ENCODE measurements at regions not wholly inside any gene's neighbourhood (a gene's known extent, or its start where the extent isn't known, plus 50 kb on each side); places are given as distances from the start of the nearest gene placed in this dataset.
A peak's percentile ranks its signal among the peaks of the same experiment; 100 is the strongest.

GRCh38 chr4:121526509-121526908 is 145.7 kb upstream of the QRFPR start:
- no peak for DNase-seq (ENCODE audit: low read depth)
- H3K4me3 ChIP-seq (ENCODE audit: low read length): no peak overlapping the region
- TF ChIP-seq CTCF (conservative IDR thresholded peaks at IDR 0.05; ENCODE audit: low read depth, low read length): no peak

GRCh38 chr4:121519236-121519838 is 138.5 kb upstream of the QRFPR start:
- no peak for DNase-seq (ENCODE audit: low read depth)
- H3K4me3 ChIP-seq (ENCODE audit: low read length): no peak overlapping the region
- no peak for TF ChIP-seq CTCF (conservative IDR thresholded peaks at IDR 0.05; ENCODE audit: low read depth, low read length)

GRCh38 chr4:121517241-121517640 is 136.4 kb upstream of the QRFPR start:
- DNase-seq (ENCODE audit: low read depth): no peak
- no peak for TF ChIP-seq CTCF (conservative IDR thresholded peaks at IDR 0.05; ENCODE audit: low read depth, low read length)
- no peak overlapping the region for H3K4me3 ChIP-seq (ENCODE audit: low read length)

GRCh38 chr4:121514443-121514842 is 133.6 kb upstream of the QRFPR start:
- TF ChIP-seq CTCF (conservative IDR thresholded peaks at IDR 0.05; ENCODE audit: low read depth, low read length): peak; percentile 16
- no peak overlapping the region for H3K4me3 ChIP-seq (ENCODE audit: low read length)
- no peak for DNase-seq (ENCODE audit: low read depth)

GRCh38 chr4:121510341-121510874 is 129.6 kb upstream of the QRFPR start:
- TF ChIP-seq CTCF (conservative IDR thresholded peaks at IDR 0.05; ENCODE audit: low read depth, low read length): no peak
- no peak for DNase-seq (ENCODE audit: low read depth)
- H3K4me3 ChIP-seq (ENCODE audit: low read length): no peak overlapping the region

GRCh38 chr4:121485190-121485804 is 104.5 kb upstream of the QRFPR start:
- no peak for TF ChIP-seq CTCF (conservative IDR thresholded peaks at IDR 0.05; ENCODE audit: low read depth, low read length)
- no peak overlapping the region for H3K4me3 ChIP-seq (ENCODE audit: low read length)
- no peak for DNase-seq (ENCODE audit: low read depth)

- peak; percentile 85 for TF ChIP-seq CTCF (conservative IDR thresholded peaks at IDR 0.05; ENCODE audit: low read depth, low read length)
- no peak overlapping the region for H3K4me3 ChIP-seq (ENCODE audit: low read length)
- DNase-seq (ENCODE audit: low read depth): peak; percentile 6
These were observed 103.8 kb upstream of the QRFPR start for GRCh38 chr4:121484633-121485032.

Measured in retinal pigment epithelial cell (primary cell).